Caco-2 (cell line): ENCODE measurements at regions not wholly inside any gene's neighbourhood (a gene's known extent, or its start where the extent isn't known, plus 50 kb on each side); places are given as distances from the start of the nearest gene placed in this dataset.

Experiments used
- BruUV-seq: library from RNA; stranded (reverse); fragments of 400-500 nt; replicated peaks from 2 replicates; lab custom pipeline; 2021; lab: Mats Ljungman, UMichigan
- CTCF ChIA-PET: fragments of 300-600 bp; sonication (Branson Sonifier 250); formaldehyde crosslinking; loops from one replicate; lab custom pipeline; 2022; ENCODE audit warnings: antibody characterized with exemption; lab: Charles Lee
- POLR2A ChIA-PET: fragments of 300-600 bp; sonication (Branson Sonifier 250); formaldehyde crosslinking; loops from one replicate; lab custom pipeline; 2022; ENCODE audit warnings: antibody characterized with exemption; lab: Charles Lee
- DNase-seq, 2 experiments: peaks; one replicate each; pipeline versions ENCODE4 v3.0.0 to v3.0.0-alpha.2; 2020 to 2022
- H3K27me3 ChIP-seq: replicated peaks from 2 replicates; pipeline ENCODE4 v1.6.0; 2011; ENCODE audit warnings: low read length; ENCODE audit not compliant: control insufficient read depth, insufficient read depth
- H3K36me3 ChIP-seq: 2 replicates; pipeline ENCODE4 v1.5.1; 2011; ENCODE audit warnings: low read length; ENCODE audit not compliant: control insufficient read depth, insufficient read depth
- H3K4me1 ChIP-seq: fragments of 250-450 bp; sonication (Bioruptor Pico); 2 replicates; pipeline ENCODE4 v1.5.1; 2020; ENCODE audit warnings: mild to moderate bottlenecking
- H3K4me3 ChIP-seq: 2 replicates; pipeline ENCODE4 v1.5.1; 2011; ENCODE audit warnings: low read depth, mild to moderate bottlenecking, control low read depth, low read length
- H3K9me3 ChIP-seq: fragments of 250-450 bp; sonication (Bioruptor Pico); 2 replicates; pipeline ENCODE4 v1.5.1; 2020; ENCODE audit warnings: mild to moderate bottlenecking, moderate library complexity
- H3K27ac Mint-ChIP-seq: one replicate; pipeline ENCODE4 v1.8.0; 2022; ENCODE audit warnings: mixed read lengths; ENCODE audit not compliant: unreplicated experiment
- H3K27me3 Mint-ChIP-seq: one replicate; pipeline ENCODE4 v1.8.0; 2022; ENCODE audit warnings: mixed read lengths; ENCODE audit not compliant: insufficient read depth, unreplicated experiment
- H3K36me3 Mint-ChIP-seq: one replicate; pipeline ENCODE4 v1.8.0; 2022; ENCODE audit warnings: mild to moderate bottlenecking, mixed read lengths; ENCODE audit not compliant: insufficient read depth, unreplicated experiment
- H3K4me1 Mint-ChIP-seq: one replicate; pipeline ENCODE4 v1.8.0; 2022; ENCODE audit warnings: low read depth, mixed read lengths; ENCODE audit not compliant: unreplicated experiment
- H3K4me3 Mint-ChIP-seq: one replicate; pipeline ENCODE4 v1.8.0; 2022; ENCODE audit warnings: mild to moderate bottlenecking, moderate library complexity, mixed read lengths; ENCODE audit not compliant: unreplicated experiment
- H3K9me3 Mint-ChIP-seq: one replicate; pipeline ENCODE4 v1.8.0; 2022; ENCODE audit warnings: mixed read lengths; ENCODE audit not compliant: unreplicated experiment
- CTCF ChIP-seq, 2 experiments: fragments of 200-600 bp in 1 of 2; IDR thresholded peaks; 1 replicate in 1 of 2; 2 replicates in 1 of 2; pipeline versions ENCODE4 v1.5.1 to v1.8.0; 2011 to 2022; ENCODE audit warnings: antibody characterized with exemption in 1 of 2, control low read depth in 1 of 2, inconsistent platforms in 1 of 2, low read depth in 1 of 2, low read length in 1 of 2, mild to moderate bottlenecking in 1 of 2, moderate library complexity in 1 of 2; ENCODE audit not compliant: insufficient read depth in 1 of 2, severe bottlenecking in 1 of 2, unreplicated experiment in 1 of 2
- intact Hi-C: fragments of 100-400 bp; cut with micrococcal nuclease; formaldehyde crosslinking; loops from one replicate; pipeline ENCODE4 v1.10.0; 2022; ENCODE audit not compliant: unreplicated experiment

- Histone ChIP-seq H3K36me3 (no peaks in the 10 kb centered on the region), H3K27me3 (no peaks in the 10 kb centered on the region), H3K4me3 (no peak overlapping the region), H3K9me3 (no peaks in the 10 kb centered on the region), H3K4me1 (no peaks in the 10 kb centered on the region)
- no peak overlapping the region for H3K4me3 Mint-ChIP-seq
- no peak overlapping the region for H3K27ac Mint-ChIP-seq
- peaks cover 13% of the 10 kb centered on the region for H3K9me3 Mint-ChIP-seq
- no peak for DNase-seq
- H3K4me1 Mint-ChIP-seq = no peaks in the 10 kb centered on the region
- no peak for TF ChIP-seq CTCF (IDR thresholded peaks at IDR 0.05; ENCODE audit: insufficient read depth in 1 of 2, low read depth in 1 of 2, low read length in 1 of 2, severe bottlenecking in 1 of 2, unreplicated experiment in 1 of 2)
- CTCF ChIA-PET = no interaction called here
- POLR2A ChIA-PET = no interaction called here
- peaks cover 8% of the 10 kb centered on the region for H3K27me3 Mint-ChIP-seq
- intact Hi-C loops = no loop called here
- no peaks in the 10 kb centered on the region for H3K36me3 Mint-ChIP-seq
- BruUV-seq = no TSS peak
Measured at GRCh38 chr6:156707818-156708217, 69.4 kb upstream of the ARID1B start.

GRCh38 chr6:156703719-156704118 lies 73.5 kb upstream of the ARID1B start:
- peaks cover 9% of the 10 kb centered on the region for H3K27me3 Mint-ChIP-seq
- no peaks in the 10 kb centered on the region for H3K27me3 ChIP-seq
- no peak overlapping the region for H3K4me3 ChIP-seq
- intact Hi-C loops = no loop called here
- ChIA-PET POLR2A (no interaction called here), CTCF (no interaction called here)
- H3K9me3 Mint-ChIP-seq = peaks cover 13% of the 10 kb centered on the region
- H3K27ac Mint-ChIP-seq = no peak overlapping the region
- no peaks in the 10 kb centered on the region for H3K4me1 Mint-ChIP-seq
- H3K36me3 ChIP-seq = no peaks in the 10 kb centered on the region
- H3K4me1 ChIP-seq = no peaks in the 10 kb centered on the region
- TF ChIP-seq CTCF (IDR thresholded peaks at IDR 0.05; ENCODE audit: insufficient read depth in 1 of 2, low read depth in 1 of 2, low read length in 1 of 2, severe bottlenecking in 1 of 2, unreplicated experiment in 1 of 2) = no peak
- no peak for DNase-seq
- no peak overlapping the region for H3K4me3 Mint-ChIP-seq
- H3K36me3 Mint-ChIP-seq = no peaks in the 10 kb centered on the region
- no TSS peak for BruUV-seq
- H3K9me3 ChIP-seq = no peaks in the 10 kb centered on the region

GRCh38 chr6:156701966-156702365 lies 75.2 kb upstream of the ARID1B start:
- Mint-ChIP-seq H3K27ac (no peak overlapping the region), H3K36me3 (no peaks in the 10 kb centered on the region), H3K4me1 (no peaks in the 10 kb centered on the region), H3K9me3 (peaks cover 13% of the 10 kb centered on the region), H3K27me3 (peaks cover 10% of the 10 kb centered on the region), H3K4me3 (no peak overlapping the region)
- CTCF ChIA-PET = no interaction called here
- no peak for TF ChIP-seq CTCF (IDR thresholded peaks at IDR 0.05; ENCODE audit: insufficient read depth in 1 of 2, low read depth in 1 of 2, low read length in 1 of 2, severe bottlenecking in 1 of 2, unreplicated experiment in 1 of 2)
- Histone ChIP-seq H3K36me3 (no peaks in the 10 kb centered on the region), H3K27me3 (no peaks in the 10 kb centered on the region), H3K4me1 (no peaks in the 10 kb centered on the region), H3K4me3 (no peak overlapping the region), H3K9me3 (no peaks in the 10 kb centered on the region)
- POLR2A ChIA-PET = no interaction called here
- no TSS peak for BruUV-seq
- intact Hi-C loops = no loop called here
- DNase-seq = no peak
